GM12891 (cell line): ENCODE measurements at regions not wholly inside any gene's neighbourhood (a gene's known extent, or its start where the extent isn't known, plus 50 kb on each side); places are given as distances from the start of the nearest gene placed in this dataset.
"Not testable (repeated sequence)": the region's sequence is repeated elsewhere in the genome, so short reads cannot be mapped to it uniquely, and the experiment has no call there.

Source experiments
- POLR2AphosphoS5 ChIP-seq: IDR thresholded peaks from 2 replicates; pipeline ENCODE4 v1.6.1; 2011; ENCODE audit warnings: low read depth, low read length, control low read depth
- SPI1 ChIP-seq: IDR thresholded peaks from 2 replicates; pipeline ENCODE4 v1.6.1; 2011; ENCODE audit warnings: low read depth, low read length, control low read depth

- not testable (repeated sequence) for TF ChIP-seq SPI1, POLR2AphosphoS5
Observed at GRCh38 chr4:143789618-143790017, 89.1 kb upstream of the FREM3 start.
